ENCODE measurements at regions not wholly inside any gene's neighbourhood (a gene's known extent, or its start where the extent isn't known, plus 50 kb on each side); places are given as distances from the start of the nearest gene placed in this dataset.

DNA sequence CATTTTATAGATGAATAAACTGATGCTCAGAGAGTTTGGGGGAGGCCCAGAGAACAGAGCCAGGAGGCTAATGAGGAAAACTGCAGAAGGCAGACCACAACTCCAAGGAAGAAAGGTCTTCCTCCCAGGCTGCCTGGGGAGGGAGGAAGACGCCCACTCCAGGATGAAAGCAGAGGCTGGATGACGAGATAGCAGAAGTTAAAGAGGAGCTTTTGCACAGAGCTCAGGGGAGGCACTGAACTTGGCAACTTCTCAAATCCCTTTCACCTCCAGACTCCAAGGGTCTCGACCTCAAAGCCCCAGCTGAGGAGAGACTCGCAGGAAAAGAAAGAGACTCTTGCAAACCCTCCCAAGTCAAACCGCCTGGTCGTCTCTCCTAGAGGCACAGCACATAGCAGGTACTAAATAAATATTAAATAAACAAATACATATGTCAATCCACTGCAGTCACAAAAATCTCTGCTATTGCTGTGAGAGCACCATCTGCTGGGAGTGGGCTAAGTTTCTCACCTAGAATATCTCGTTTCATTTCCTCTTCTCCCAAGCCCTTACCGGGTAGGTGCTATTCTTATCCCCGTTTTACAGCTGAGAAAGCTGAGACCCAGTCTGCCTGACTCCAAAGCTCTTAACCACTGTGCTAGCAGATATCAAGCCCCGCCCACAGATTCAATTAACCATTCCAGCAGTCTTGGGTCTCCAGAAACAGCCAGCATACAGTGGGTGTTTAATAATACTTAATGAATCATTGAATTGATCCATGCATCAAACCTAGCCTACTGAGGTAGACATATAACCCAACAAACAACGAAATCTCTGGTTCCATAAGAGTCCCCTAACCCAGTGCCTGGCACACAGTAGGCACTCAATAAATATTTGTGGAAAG is 97.8 kb upstream of the HAND1 start:
- TF ChIP-seq, protein P1, sequence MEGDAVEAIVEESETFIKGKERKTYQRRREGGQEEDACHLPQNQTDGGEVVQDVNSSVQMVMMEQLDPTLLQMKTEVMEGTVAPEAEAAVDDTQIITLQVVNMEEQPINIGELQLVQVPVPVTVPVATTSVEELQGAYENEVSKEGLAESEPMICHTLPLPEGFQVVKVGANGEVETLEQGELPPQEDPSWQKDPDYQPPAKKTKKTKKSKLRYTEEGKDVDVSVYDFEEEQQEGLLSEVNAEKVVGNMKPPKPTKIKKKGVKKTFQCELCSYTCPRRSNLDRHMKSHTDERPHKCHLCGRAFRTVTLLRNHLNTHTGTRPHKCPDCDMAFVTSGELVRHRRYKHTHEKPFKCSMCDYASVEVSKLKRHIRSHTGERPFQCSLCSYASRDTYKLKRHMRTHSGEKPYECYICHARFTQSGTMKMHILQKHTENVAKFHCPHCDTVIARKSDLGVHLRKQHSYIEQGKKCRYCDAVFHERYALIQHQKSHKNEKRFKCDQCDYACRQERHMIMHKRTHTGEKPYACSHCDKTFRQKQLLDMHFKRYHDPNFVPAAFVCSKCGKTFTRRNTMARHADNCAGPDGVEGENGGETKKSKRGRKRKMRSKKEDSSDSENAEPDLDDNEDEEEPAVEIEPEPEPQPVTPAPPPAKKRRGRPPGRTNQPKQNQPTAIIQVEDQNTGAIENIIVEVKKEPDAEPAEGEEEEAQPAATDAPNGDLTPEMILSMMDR (IDR thresholded peaks at IDR 0.05; ENCODE audit: control extremely low read depth, extremely low read depth): no peak
- Histone ChIP-seq H3K4me1 (ENCODE audit: control insufficient read depth in 5 of 5, insufficient read depth in 5 of 5, low read length in 5 of 5) (no peaks in the 10 kb centered on the region), H3K36me3 (ENCODE audit: control insufficient read depth in 4 of 4, insufficient read depth in 4 of 4, low read length in 4 of 4) (no peaks in the 10 kb centered on the region), H3K9ac (ENCODE audit: insufficient read depth in 1 of 2, low read length in 2 of 2) (no peak overlapping the region), H3K4me3 (no peak overlapping the region), H3K27ac (ENCODE audit: low read depth in 1 of 2, low read length in 1 of 2) (no peak overlapping the region), H3K9me3 (ENCODE audit: control insufficient read depth in 4 of 4, insufficient read depth in 3 of 4, low read length in 3 of 4) (no peaks in the 10 kb centered on the region), H3K27me3 (ENCODE audit: control insufficient read depth in 3 of 3, insufficient read depth in 3 of 3, low read length in 2 of 3) (peaks cover 0 to 12% (median 8%) of the 10 kb centered on the region in 3 donors)
- DNase-seq (no peak), ATAC-seq (ENCODE audit: insufficient read depth, low FRiP score) (no peak)
- WGBS, 2 donors: 19 to 22% methylated on average over 11 of the region's 11 CpGs

DNA sequence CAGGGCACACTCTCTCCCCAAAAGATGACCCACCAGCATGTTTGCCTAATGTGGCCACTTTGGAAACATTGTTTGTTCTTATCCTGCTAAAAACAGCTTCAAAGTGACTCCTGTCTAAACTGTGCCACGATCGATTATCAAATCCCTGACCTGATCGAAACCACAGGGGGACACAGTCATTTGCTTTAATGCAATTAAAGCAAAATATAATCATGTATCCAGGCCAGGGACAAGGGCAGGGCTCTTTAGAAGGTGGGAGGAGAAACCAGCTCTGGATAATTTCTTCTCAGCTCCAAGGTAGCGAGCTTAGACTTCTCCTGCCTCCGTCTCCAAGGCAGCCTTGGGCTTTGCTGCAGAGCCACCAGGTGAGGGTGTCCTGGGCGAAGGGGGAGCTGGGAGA is 95.0 kb upstream of the HAND1 start:
- H3K4me3 ChIP-seq: no peak overlapping the region
- no peaks in the 10 kb centered on the region for H3K36me3 ChIP-seq (ENCODE audit: control insufficient read depth in 4 of 4, insufficient read depth in 4 of 4, low read length in 4 of 4)
- no peak for DNase-seq
- WGBS, 2 donors: 87 to 95% methylated on average over 6 of the region's 6 CpGs
- no peaks in the 10 kb centered on the region for H3K9me3 ChIP-seq (ENCODE audit: control insufficient read depth in 4 of 4, insufficient read depth in 3 of 4, low read length in 3 of 4)
- peaks cover 0 to 12% (median 8%) of the 10 kb centered on the region in 3 donors for H3K27me3 ChIP-seq (ENCODE audit: control insufficient read depth in 3 of 3, insufficient read depth in 3 of 3, low read length in 2 of 3)
- no peak overlapping the region for H3K27ac ChIP-seq (ENCODE audit: low read depth in 1 of 2, low read length in 1 of 2)
- no peaks in the 10 kb centered on the region for H3K4me1 ChIP-seq (ENCODE audit: control insufficient read depth in 5 of 5, insufficient read depth in 5 of 5, low read length in 5 of 5)
- ATAC-seq (ENCODE audit: insufficient read depth, low FRiP score): no peak
- TF ChIP-seq, protein P1 (IDR thresholded peaks at IDR 0.05; ENCODE audit: control extremely low read depth, extremely low read depth): no peak
- H3K9ac ChIP-seq (ENCODE audit: insufficient read depth in 1 of 2, low read length in 2 of 2): no peak overlapping the region

DNA sequence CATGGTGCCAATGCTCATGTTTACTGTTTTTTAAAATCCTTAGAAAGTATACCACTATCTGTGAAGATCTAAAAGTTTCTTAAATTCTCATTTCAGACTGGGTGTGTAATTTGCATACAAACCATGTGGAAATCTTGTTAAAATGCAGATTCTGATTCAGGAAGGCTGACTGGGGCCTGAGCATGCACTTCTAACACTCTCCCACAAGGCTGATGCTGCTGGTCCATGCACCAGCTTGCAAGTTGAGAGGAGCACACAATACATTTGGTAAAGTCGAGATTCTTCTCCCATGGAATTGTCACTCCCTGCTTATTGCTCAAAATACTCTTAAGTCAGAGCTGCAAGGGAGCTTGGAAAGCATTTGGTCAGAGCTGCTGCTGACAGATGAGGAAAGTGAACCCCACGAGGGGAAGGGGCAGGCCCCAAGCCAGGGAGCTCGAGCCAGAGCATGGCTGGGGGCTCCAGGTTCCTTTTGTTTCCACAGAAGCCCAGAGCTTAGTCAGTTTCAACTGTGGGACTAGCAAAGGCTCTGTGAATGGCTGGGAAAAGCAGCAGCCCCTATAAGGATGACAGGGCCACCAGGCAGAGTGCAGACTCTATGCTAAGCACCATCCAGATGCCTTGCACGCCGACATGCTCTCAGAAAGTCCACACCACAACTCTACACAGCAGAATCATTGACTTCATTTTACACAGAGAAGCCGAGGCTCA is 93.5 kb upstream of the HAND1 start:
- peaks cover 0 to 10% (median 8%) of the 10 kb centered on the region in 3 donors for H3K27me3 ChIP-seq (ENCODE audit: control insufficient read depth in 3 of 3, insufficient read depth in 3 of 3, low read length in 2 of 3)
- no peak overlapping the region for H3K4me3 ChIP-seq
- TF ChIP-seq, protein P1 (IDR thresholded peaks at IDR 0.05; ENCODE audit: control extremely low read depth, extremely low read depth): no peak
- no peak overlapping the region for H3K27ac ChIP-seq (ENCODE audit: low read depth in 1 of 2, low read length in 1 of 2)
- H3K36me3 ChIP-seq (ENCODE audit: control insufficient read depth in 4 of 4, insufficient read depth in 4 of 4, low read length in 4 of 4): no peaks in the 10 kb centered on the region
- no peaks in the 10 kb centered on the region for H3K4me1 ChIP-seq (ENCODE audit: control insufficient read depth in 5 of 5, insufficient read depth in 5 of 5, low read length in 5 of 5)
- H3K9ac ChIP-seq (ENCODE audit: insufficient read depth in 1 of 2, low read length in 2 of 2): no peak overlapping the region
- WGBS, 2 donors: 80 to 81% methylated on average over 6 of the region's 6 CpGs
- no peaks in the 10 kb centered on the region for H3K9me3 ChIP-seq (ENCODE audit: control insufficient read depth in 4 of 4, insufficient read depth in 3 of 4, low read length in 3 of 4)
- no peak for ATAC-seq (ENCODE audit: insufficient read depth, low FRiP score)
- DNase-seq: no peak
